Posterior vena cava (tissue), 2 donors: ENCODE measurements at regions not wholly inside any gene's neighbourhood (a gene's known extent, or its start where the extent isn't known, plus 50 kb on each side); places are given as distances from the start of the nearest gene placed in this dataset.
"Not testable (repeated sequence)": the region's sequence is repeated elsewhere in the genome, so short reads cannot be mapped to it uniquely, and the experiment has no call there.

Source experiments
- DNase-seq: peaks from one replicate; pipeline ENCODE4 v3.0.0-alpha.2; 2020; ENCODE audit warnings: low spot score
- intact Hi-C, 2 donors: fragments of 100-400 bp; cut with DNase I; formaldehyde crosslinking; loops; one replicate each; pipeline versions ENCODE4 v1.14.1 to v1.14.2; 2022 to 2023
- donor health status: DM: yes; HTN: yes; CAD: no.
- donor health status: DM: yes; HTN: yes; CAD: no.

GRCh38 chr15:96600350-96600749, 269.9 kb downstream of the NR2F2 start:
- intact Hi-C loops = no loop called here
- no peak for DNase-seq

GRCh38 chr15:96606617-96607016, 276.1 kb downstream of the NR2F2 start:
- no peak for DNase-seq
- intact Hi-C loops = no loop called here

DNA sequence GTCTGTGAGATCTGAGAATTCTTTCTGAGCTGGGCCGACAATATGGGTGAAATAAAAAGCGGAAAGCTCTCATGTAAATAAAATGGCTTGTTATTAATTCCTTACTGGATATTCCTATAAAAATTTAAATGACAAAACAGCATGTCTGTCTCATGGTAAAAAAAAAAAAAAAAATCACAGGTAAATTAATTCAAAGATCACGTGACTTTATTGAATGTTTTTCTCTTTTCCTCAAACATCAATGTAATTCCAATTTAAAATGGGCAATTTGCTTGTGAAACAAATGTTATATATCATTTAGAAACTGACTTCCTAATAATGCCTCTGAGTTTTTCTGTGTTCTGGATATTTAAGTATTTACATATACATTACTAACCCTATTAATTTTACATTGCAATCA, 280.3 kb downstream of the NR2F2 start:
- DNase-seq = no peak
- intact Hi-C loops = no loop called here

DNA sequence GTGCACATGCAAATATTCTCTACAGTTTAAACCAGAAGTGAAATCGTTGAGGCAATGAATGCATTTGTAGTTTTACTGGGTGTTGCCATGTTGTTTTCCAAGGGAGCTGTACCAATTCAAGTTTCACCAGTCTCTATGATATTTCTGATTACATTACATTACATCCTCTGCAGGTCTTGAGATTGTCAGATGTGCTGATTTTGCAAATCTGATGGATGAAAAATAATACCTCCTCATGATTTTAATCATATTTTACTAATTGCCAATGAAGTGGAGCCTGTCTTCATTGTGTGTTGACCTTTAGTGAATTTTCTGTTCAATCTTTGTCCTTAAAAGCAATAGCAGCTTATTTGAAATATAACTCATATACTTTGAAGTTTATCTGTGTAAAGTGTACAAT, 282.4 kb downstream of the NR2F2 start:
- no peak for DNase-seq
- intact Hi-C loops = no loop called here

- intact Hi-C loops = no loop called here
- no peak for DNase-seq
Measured at GRCh38 chr15:96619174-96619573, 288.7 kb downstream of the NR2F2 start.

DNA sequence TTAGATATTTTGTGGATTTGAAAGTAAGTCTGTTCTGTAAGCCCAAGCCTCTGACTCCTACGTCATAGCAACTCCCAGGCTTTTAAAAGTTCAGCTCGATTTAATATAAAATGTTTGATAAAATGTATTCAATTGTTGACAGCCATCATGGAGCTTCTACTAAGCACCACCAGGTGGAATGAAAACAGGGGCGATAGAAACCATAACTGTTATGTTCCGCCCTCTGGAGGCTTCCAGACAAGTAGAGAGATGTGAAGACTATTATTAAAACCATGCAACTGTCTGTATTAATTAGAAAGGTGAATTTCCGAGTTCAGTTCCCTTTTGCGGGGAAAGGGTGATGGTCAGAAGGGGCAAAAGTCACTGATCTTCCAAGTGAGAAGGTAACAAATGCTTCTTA, 292.2 kb downstream of the NR2F2 start:
- no peak for DNase-seq
- intact Hi-C loops = no loop called here

GRCh38 chr15:96625256-96625655, 294.8 kb downstream of the NR2F2 start:
- intact Hi-C loops = no loop called here
- no peak for DNase-seq

DNA sequence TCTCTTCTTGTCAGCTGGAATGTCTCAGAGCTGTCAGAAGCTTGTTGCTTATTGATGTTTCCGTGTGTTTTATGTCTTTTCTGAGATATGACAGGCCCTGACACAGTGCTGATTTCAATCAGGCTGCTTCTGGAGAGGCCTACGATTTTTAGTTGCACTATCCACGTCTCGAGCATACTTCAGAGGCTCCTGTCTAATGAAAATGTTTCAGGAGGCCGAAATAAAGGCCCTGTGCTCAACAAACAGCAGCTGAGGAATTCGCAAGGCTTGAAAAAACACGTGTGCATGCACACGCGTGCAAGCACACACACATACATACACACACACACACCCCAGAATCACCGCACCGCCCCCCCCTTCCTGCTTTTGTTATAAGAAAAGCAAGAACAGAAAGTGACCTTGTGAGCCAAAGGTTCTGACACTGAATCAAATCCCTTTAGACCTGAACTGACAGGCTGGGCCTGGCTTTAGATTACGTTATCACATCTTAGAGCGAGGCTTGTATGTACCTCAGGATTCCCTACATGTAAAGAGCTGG, 296.6 kb downstream of the NR2F2 start:
- intact Hi-C loops = no loop called here
- DNase-seq = no peak

DNA sequence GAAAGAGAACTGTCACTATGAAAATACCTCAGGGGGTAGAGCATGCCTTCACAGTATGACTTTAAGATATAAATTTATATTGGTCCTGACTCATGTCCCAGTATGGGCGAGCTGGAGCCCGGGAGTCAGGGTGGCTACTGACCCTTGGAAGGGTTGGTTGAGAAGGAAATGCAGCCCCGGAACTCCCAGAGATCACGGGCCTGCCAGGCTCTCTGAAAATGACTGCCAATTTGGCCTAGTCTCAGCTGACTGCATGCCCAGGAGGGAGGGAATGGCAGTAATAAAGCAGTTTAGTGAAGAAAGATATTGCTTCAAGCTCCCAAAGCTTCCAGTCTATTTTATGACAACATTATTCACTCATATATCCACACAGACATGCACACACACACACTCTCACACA, 299.0 kb downstream of the NR2F2 start:
- DNase-seq = no peak
- intact Hi-C loops = no loop called here

GRCh38 chr15:96638793-96639192, 308.3 kb downstream of the NR2F2 start:
- no peak for DNase-seq
- intact Hi-C loops = no loop called here

DNA sequence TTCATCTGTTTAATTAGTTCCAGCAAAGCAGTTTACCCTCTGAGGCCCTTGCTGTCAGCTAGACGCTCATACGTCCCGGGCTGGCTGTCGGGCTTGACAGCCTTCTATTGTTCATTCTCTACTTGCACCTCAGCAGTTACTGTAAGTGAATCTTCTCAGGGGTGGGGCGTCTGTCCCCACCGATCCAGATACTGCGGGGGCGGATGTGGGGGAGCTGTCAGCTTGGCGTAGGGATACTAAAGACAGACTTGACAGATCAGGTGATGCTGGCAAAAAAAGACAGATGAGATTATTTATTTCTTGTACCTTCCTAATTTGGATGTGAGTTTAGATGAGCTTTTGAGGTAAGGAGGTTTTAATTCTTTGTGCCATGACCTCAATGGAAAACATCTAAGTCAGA, 315.3 kb downstream of the NR2F2 start:
- DNase-seq = no peak
- intact Hi-C loops = no loop called here

DNA sequence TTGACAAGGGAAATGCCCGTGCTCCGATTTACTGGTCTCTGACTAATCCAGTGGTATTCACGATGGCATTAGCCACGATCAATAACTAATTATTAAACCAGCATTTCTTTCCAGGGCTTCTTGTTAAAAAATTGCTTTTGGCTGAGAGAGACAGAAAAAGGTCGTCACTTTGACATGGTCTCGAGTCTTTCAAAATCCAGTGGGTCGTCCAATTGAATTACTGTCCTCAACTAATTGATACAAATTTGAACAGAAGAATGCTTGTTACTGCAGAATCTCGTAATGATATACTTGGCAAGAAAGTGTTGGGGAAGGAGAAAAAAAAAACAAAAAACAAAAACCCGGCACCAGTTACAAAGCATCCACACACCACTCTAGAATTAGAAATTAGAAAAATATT, 318.4 kb downstream of the NR2F2 start:
- no peak for DNase-seq
- intact Hi-C loops = no loop called here

DNA sequence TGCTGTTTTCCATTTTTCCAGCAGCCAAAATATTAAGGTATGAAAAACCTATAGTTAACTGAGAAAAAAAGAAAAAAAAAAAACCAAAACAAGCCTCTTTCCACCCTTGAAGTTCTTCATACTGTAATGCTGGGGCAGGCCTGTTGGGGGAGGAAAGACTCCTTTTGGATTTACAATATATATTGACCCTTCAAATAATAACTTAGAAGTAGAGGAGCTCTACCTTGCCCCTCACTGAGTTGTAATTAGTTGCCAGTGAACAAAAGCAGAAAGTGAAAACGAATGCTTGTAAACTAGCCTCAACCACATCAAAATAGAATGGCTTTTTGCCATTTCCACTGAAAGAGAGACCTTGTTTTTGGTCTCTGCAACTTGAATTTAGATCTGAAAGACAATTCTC, 326.6 kb downstream of the NR2F2 start:
- intact Hi-C loops = no loop called here
- DNase-seq = no peak

DNA sequence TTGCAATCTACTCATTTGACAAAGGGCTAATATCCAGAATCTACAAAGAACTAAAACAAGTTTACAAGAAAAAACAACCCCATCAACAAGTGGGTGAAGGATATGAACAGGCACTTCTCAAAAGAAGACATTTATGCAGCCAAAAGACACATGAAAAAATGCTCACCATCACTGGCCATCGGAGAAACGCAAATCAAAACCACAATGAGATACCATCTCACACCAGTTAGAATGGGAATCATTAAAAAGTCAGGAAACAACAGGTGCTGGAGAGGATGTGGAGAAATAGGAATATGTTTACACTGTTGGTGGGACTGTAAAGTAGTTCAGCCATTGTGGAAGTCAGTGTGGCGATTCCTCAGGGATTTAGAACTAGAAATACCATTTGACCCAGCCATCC, 336.5 kb downstream of the NR2F2 start:
- intact Hi-C loops, DNase-seq: not testable (repeated sequence)

- DNase-seq = no peak
- intact Hi-C loops = no loop called here
Measured at GRCh38 chr15:96670389-96670788, 339.9 kb downstream of the NR2F2 start.

GRCh38 chr15:96672629-96673028, 342.1 kb downstream of the NR2F2 start:
- intact Hi-C loops = no loop called here
- DNase-seq = no peak

DNA sequence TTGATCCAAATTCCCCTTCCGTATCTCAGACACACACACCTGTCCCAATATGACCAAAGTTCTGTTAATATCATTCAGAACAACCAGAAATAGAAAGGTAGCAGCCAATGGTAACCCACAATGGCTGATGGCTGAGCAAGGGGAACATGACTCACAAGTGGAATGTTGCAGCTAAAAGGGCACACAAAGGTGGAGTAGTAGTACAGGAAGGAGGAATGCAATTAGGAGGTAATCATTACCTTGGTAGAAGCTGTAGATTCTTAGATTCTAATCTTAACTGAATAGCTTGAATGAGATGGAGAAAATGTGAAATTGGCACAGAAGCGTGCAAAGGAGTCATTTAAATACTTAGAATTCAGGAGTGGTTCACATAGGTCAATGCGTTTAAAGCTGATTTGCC, 347.9 kb downstream of the NR2F2 start:
- intact Hi-C loops = no loop called here
- DNase-seq = no peak

DNA sequence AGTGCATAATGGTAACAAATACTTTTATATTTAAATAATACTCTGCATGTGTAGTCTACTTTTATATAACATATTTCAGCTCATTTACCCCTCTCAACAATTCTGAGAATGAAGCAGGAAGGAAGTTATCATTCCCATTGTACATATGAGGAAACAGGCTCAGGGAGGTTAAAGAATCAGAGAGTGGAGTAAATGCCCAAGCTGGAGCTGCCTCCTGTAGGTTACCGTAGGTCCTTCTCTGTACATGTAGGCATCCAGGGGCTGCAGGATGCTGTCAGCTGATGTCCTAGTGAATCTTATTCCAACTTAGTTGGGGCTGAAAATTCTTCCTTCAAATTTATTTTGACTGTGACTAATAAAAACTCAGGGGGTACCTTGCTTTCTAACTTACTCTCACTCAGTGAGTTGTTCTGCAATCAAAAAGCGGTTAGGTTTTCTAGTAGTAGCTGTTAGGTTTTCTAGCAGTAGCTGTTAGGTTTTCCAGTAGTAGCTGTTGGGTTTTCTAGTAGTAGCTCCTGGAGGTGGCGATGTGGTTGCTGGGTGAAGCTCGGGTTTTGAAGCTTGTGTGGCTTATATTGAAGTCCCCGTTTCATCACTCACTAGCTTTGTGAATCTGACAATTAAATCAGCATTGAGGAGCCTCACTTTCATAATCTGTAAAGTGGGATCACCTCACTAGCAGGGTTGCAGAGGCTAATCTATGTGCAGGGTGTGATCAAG, 357.0 kb downstream of the NR2F2 start:
- no peak for DNase-seq
- intact Hi-C loops = no loop called here

- no peak for DNase-seq
- intact Hi-C loops = no loop called here
Measured at GRCh38 chr15:96690733-96691132, 360.2 kb downstream of the NR2F2 start.

GRCh38 chr15:96692826-96693225, 362.3 kb downstream of the NR2F2 start:
- no peak for DNase-seq
- intact Hi-C loops = no loop called here

GRCh38 chr15:96693515-96693914, 363.0 kb downstream of the NR2F2 start:
- DNase-seq = no peak
- intact Hi-C loops = no loop called here
